ENCODE measurements at regions not wholly inside any gene's neighbourhood (a gene's known extent, or its start where the extent isn't known, plus 50 kb on each side); places are given as distances from the start of the nearest gene placed in this dataset.

- intact Hi-C loops (cut with micrococcal nuclease) = no loop called here
These were observed 159.9 kb upstream of the DTNA start for GRCh38 chr18:34550156-34550555.

DNA sequence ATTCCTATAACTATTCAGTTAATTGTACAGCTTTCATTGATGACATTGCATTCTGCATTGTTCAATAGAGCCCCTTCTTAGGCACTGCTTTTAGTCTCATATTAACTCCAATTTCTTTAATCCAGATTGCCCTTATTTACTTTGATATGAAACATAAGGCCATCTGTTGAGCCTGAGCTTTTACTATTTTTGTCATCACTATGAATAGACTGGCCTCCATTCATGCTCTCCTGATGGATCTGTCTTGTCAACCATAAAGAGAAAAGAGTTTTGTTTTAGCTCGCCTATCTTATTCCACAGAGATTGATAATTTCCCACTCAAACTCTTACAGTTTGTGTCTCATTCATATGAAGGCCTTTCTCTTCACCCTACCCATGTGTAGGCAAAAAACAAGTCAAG lies 159.2 kb upstream of the DTNA start:
- intact Hi-C loops (cut with micrococcal nuclease) = no loop called here
- no peak for DNase-seq (ENCODE audit: low spot score)
- no peaks in the 10 kb centered on the region for H3K4me1 Mint-ChIP-seq (ENCODE audit: low read depth)
- H3K27me3 Mint-ChIP-seq (ENCODE audit: insufficient read depth) = no peaks in the 10 kb centered on the region
- H3K27ac Mint-ChIP-seq = no peak overlapping the region
- no peaks in the 10 kb centered on the region for H3K9me3 Mint-ChIP-seq
- no peaks in the 10 kb centered on the region for H3K36me3 Mint-ChIP-seq (ENCODE audit: low read depth)
- no peak overlapping the region for H3K4me3 Mint-ChIP-seq

More at GRCh38 chr18:34550156-34550555, 159.9 kb upstream of the DTNA start:
- Mint-ChIP-seq H3K9me3 (no peaks in the 10 kb centered on the region), H3K27ac (no peak overlapping the region), H3K4me3 (no peak overlapping the region), H3K36me3 (ENCODE audit: low read depth) (no peaks in the 10 kb centered on the region), H3K4me1 (ENCODE audit: low read depth) (no peaks in the 10 kb centered on the region), H3K27me3 (ENCODE audit: insufficient read depth) (no peaks in the 10 kb centered on the region)
- no peak for DNase-seq (ENCODE audit: low spot score)

DNA sequence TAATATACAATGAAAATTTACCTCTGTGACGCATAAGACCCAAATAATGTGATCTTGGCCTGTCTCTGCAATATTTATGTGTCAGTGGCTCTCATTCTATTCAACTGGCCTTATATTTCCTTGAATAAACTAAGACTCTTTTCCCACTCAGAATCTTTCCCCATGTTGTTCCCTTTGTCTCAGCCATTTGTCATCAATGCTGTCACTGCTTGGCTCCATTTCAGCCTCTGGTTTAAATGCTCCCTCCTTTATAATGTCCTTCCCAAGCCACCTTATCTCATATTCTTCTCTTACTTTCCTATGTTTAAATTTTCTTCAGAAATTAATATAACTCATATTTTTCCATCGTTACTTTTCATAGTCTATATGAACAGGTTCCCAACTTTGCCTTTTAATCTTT lies 158.3 kb upstream of the DTNA start:
- Mint-ChIP-seq H3K36me3 (ENCODE audit: low read depth) (no peaks in the 10 kb centered on the region), H3K4me3 (no peak overlapping the region), H3K9me3 (no peaks in the 10 kb centered on the region), H3K27me3 (ENCODE audit: insufficient read depth) (no peaks in the 10 kb centered on the region), H3K27ac (no peak overlapping the region), H3K4me1 (ENCODE audit: low read depth) (no peaks in the 10 kb centered on the region)
- intact Hi-C loops (cut with micrococcal nuclease) = no loop called here
- no peak for DNase-seq (ENCODE audit: low spot score)

GRCh38 chr18:34562252-34562870 lies 147.7 kb upstream of the DTNA start:
- DNase-seq (ENCODE audit: low spot score) = no peak
- H3K4me1 Mint-ChIP-seq (ENCODE audit: low read depth) = no peaks in the 10 kb centered on the region

GRCh38 chr18:34567857-34568256 lies 142.2 kb upstream of the DTNA start:
- H3K4me1 Mint-ChIP-seq (ENCODE audit: low read depth) = no peaks in the 10 kb centered on the region
- DNase-seq (ENCODE audit: low spot score) = no peak
- no peak overlapping the region for H3K27ac Mint-ChIP-seq
- H3K4me3 Mint-ChIP-seq = no peak overlapping the region
- no peaks in the 10 kb centered on the region for H3K27me3 Mint-ChIP-seq (ENCODE audit: insufficient read depth)
- H3K36me3 Mint-ChIP-seq (ENCODE audit: low read depth) = no peaks in the 10 kb centered on the region
- no peaks in the 10 kb centered on the region for H3K9me3 Mint-ChIP-seq
- intact Hi-C loops (cut with micrococcal nuclease) = no loop called here

More at GRCh38 chr18:34562252-34562870, 147.7 kb upstream of the DTNA start:
- Mint-ChIP-seq H3K27ac (no peak overlapping the region), H3K4me3 (no peak overlapping the region), H3K27me3 (ENCODE audit: insufficient read depth) (no peaks in the 10 kb centered on the region), H3K9me3 (peaks cover 8% of the 10 kb centered on the region), H3K36me3 (ENCODE audit: low read depth) (no peaks in the 10 kb centered on the region)
- intact Hi-C loops (cut with micrococcal nuclease) = no loop called here

DNA sequence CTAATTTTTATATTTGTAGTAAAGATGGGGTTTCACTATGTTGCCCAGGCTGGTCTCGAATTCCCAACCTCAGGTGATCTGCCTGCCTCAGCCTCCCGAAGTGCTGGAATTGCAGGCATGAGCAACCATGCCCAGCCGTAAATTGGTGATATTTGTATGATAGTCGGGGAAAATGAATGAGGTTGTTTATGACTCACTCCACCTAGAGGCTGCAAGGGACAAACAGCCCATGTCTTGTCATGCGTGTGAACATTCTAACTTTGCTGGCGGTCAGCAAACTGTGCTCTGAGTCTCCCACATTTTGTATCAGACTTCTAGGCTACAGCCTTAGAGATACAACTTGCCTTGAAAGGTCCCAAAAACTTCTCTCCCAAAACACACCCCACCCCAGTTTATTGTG lies 133.5 kb upstream of the DTNA start:
- no peak for DNase-seq (ENCODE audit: low spot score)
- intact Hi-C loops (cut with micrococcal nuclease) = no loop called here
- Mint-ChIP-seq H3K4me3 (no peak overlapping the region), H3K27me3 (ENCODE audit: insufficient read depth) (no peaks in the 10 kb centered on the region), H3K36me3 (ENCODE audit: low read depth) (no peaks in the 10 kb centered on the region), H3K27ac (no peak overlapping the region), H3K4me1 (ENCODE audit: low read depth) (no peaks in the 10 kb centered on the region), H3K9me3 (peaks cover 4% of the 10 kb centered on the region)

GRCh38 chr18:34583895-34584294 lies 126.2 kb upstream of the DTNA start:
- DNase-seq (ENCODE audit: low spot score) = no peak
- H3K4me3 Mint-ChIP-seq = no peak overlapping the region
- H3K9me3 Mint-ChIP-seq = peaks cover 4% of the 10 kb centered on the region
- H3K36me3 Mint-ChIP-seq (ENCODE audit: low read depth) = no peaks in the 10 kb centered on the region
- no peaks in the 10 kb centered on the region for H3K27me3 Mint-ChIP-seq (ENCODE audit: insufficient read depth)
- no peaks in the 10 kb centered on the region for H3K4me1 Mint-ChIP-seq (ENCODE audit: low read depth)
- H3K27ac Mint-ChIP-seq = no peak overlapping the region
- intact Hi-C loops (cut with micrococcal nuclease) = no loop called here

DNA sequence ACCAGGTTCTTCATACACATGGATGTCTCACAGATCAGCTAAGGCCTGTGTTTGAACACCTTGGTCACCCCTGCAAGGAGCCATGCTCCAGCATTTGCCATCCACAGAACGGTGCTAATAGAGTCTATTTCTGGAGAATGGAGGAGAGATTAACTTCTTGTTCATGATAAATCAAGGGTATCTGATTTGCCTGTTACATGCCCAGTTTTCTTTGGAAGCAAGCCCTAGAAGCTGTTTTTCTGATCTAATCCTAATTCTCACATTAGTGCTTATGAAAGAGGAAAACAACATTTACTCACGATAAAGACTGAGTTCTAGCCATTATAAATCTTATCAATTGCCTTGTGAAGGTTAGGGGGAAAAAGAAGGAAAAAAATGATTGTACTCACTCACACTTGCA lies 119.6 kb upstream of the DTNA start:
- intact Hi-C loops (cut with micrococcal nuclease) = no loop called here
- H3K4me1 Mint-ChIP-seq (ENCODE audit: low read depth) = no peaks in the 10 kb centered on the region
- no peaks in the 10 kb centered on the region for H3K9me3 Mint-ChIP-seq
- H3K27me3 Mint-ChIP-seq (ENCODE audit: insufficient read depth) = no peaks in the 10 kb centered on the region
- no peak for DNase-seq (ENCODE audit: low spot score)
- H3K27ac Mint-ChIP-seq = no peak overlapping the region
- no peak overlapping the region for H3K4me3 Mint-ChIP-seq
- no peaks in the 10 kb centered on the region for H3K36me3 Mint-ChIP-seq (ENCODE audit: low read depth)

DNA sequence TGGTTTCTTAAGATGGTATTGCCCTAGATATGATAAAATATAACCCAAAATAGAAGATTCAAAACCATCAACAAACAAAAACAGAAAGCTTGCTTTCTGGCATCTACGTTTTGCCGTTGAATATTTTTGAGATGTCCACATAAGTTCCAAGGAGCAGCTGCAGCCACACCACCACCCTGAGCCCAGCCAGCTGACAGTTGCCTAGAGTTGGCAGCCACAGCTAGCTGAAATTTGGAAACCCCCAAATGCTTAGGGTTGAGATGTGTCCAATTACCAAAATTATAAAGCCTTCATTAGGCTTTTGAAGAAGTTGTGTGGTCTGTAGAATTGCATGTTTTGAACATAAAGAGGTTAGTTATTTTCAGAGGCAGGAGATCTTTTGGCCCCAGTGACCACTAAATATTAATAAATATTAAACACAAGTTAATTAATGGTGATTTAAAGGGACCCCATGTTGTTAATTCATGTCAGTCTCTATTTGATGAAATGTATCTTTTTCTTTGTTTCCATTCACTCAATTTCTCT lies 118.1 kb upstream of the DTNA start:
- intact Hi-C loops (cut with micrococcal nuclease) = no loop called here
- Mint-ChIP-seq H3K36me3 (ENCODE audit: low read depth) (no peaks in the 10 kb centered on the region), H3K27me3 (ENCODE audit: insufficient read depth) (no peaks in the 10 kb centered on the region), H3K27ac (no peak overlapping the region), H3K9me3 (no peaks in the 10 kb centered on the region), H3K4me3 (no peak overlapping the region), H3K4me1 (ENCODE audit: low read depth) (no peaks in the 10 kb centered on the region)
- DNase-seq (ENCODE audit: low spot score) = no peak

GRCh38 chr18:34592481-34592880 lies 117.6 kb upstream of the DTNA start:
- intact Hi-C loops (cut with micrococcal nuclease) = no loop called here
- DNase-seq (ENCODE audit: low spot score) = no peak

DNA sequence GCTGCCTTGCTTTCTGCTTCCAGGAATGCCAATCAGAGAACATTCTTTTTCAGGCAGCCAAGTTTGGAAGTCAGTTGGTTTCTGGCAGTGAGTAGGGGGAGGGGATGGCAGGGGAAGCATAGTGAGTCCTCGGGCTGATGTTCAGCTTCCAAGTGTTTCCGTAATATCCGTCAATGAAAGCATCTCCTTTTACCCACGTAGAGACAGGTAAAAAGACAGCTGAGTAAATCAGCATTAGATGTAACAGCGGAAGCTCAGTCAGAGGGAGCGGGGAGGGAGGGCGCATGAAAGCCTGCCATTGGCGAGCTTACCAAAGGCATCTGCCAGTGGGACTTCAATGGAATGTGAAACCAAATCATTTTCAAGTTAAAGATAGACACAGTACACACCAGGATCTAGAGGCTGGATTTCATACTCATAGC lies 117.1 kb upstream of the DTNA start:
- intact Hi-C loops (cut with micrococcal nuclease) = no loop called here
- Mint-ChIP-seq H3K27me3 (ENCODE audit: insufficient read depth) (no peaks in the 10 kb centered on the region), H3K36me3 (ENCODE audit: low read depth) (no peaks in the 10 kb centered on the region), H3K9me3 (no peaks in the 10 kb centered on the region), H3K27ac (no peak overlapping the region), H3K4me3 (no peak overlapping the region), H3K4me1 (ENCODE audit: low read depth) (no peaks in the 10 kb centered on the region)
- DNase-seq (ENCODE audit: low spot score) = no peak

More at GRCh38 chr18:34592481-34592880, 117.6 kb upstream of the DTNA start:
- H3K4me1 Mint-ChIP-seq (ENCODE audit: low read depth) = no peaks in the 10 kb centered on the region
- no peaks in the 10 kb centered on the region for H3K36me3 Mint-ChIP-seq (ENCODE audit: low read depth)
- no peak overlapping the region for H3K27ac Mint-ChIP-seq
- H3K27me3 Mint-ChIP-seq (ENCODE audit: insufficient read depth) = no peaks in the 10 kb centered on the region
- no peaks in the 10 kb centered on the region for H3K9me3 Mint-ChIP-seq
- H3K4me3 Mint-ChIP-seq = no peak overlapping the region

- Mint-ChIP-seq H3K27me3 (ENCODE audit: insufficient read depth) (no peaks in the 10 kb centered on the region), H3K4me1 (ENCODE audit: low read depth) (no peaks in the 10 kb centered on the region), H3K9me3 (no peaks in the 10 kb centered on the region), H3K27ac (no peak overlapping the region), H3K4me3 (no peak overlapping the region), H3K36me3 (ENCODE audit: low read depth) (no peaks in the 10 kb centered on the region)
- intact Hi-C loops (cut with micrococcal nuclease) = no loop called here
- no peak for DNase-seq (ENCODE audit: low spot score)
These were observed 115.8 kb upstream of the DTNA start for GRCh38 chr18:34594266-34594665.

- H3K27ac Mint-ChIP-seq = no peak overlapping the region
- intact Hi-C loops (cut with micrococcal nuclease) = no loop called here
- H3K4me1 Mint-ChIP-seq (ENCODE audit: low read depth) = no peaks in the 10 kb centered on the region
These were observed 114.4 kb upstream of the DTNA start for GRCh38 chr18:34595690-34596089.

GRCh38 chr18:34598120-34598635 lies 111.9 kb upstream of the DTNA start:
- H3K4me3 Mint-ChIP-seq = no peak overlapping the region
- H3K4me1 Mint-ChIP-seq (ENCODE audit: low read depth) = no peaks in the 10 kb centered on the region
- intact Hi-C loops (cut with micrococcal nuclease) = no loop called here
- DNase-seq (ENCODE audit: low spot score) = no peak
- no peak overlapping the region for H3K27ac Mint-ChIP-seq
- no peaks in the 10 kb centered on the region for H3K36me3 Mint-ChIP-seq (ENCODE audit: low read depth)
- H3K9me3 Mint-ChIP-seq = no peaks in the 10 kb centered on the region
- H3K27me3 Mint-ChIP-seq (ENCODE audit: insufficient read depth) = no peaks in the 10 kb centered on the region

More at GRCh38 chr18:34595690-34596089, 114.4 kb upstream of the DTNA start:
- Mint-ChIP-seq H3K9me3 (no peaks in the 10 kb centered on the region), H3K27me3 (ENCODE audit: insufficient read depth) (no peaks in the 10 kb centered on the region), H3K36me3 (ENCODE audit: low read depth) (no peaks in the 10 kb centered on the region), H3K4me3 (no peak overlapping the region)
- DNase-seq (ENCODE audit: low spot score) = no peak
